Activated CD8-positive, alpha-beta T cell treated with anti-CD3 and anti-CD28 coated beads, Interleukin-2, amount 10 ng/mL, durations not matched to agents 7 days and 5 days (primary cell): ENCODE measurements at regions not wholly inside any gene's neighbourhood (a gene's known extent, or its start where the extent isn't known, plus 50 kb on each side); places are given as distances from the start of the nearest gene placed in this dataset.
"Not testable (repeated sequence)": the region's sequence is repeated elsewhere in the genome, so short reads cannot be mapped to it uniquely, and the experiment has no call there.

ENCODE experiments used
- ATAC-seq: fragments of 150-1000 bp; cut with Tn5 transposase; one replicate; pipeline ENCODE4 v1.10.0; 2021; ENCODE audit warnings: moderate library complexity
- CTCF ChIA-PET: fragments of 350-600 bp; sonication (Branson Sonifier 250); formaldehyde crosslinking; loops from one replicate; lab custom pipeline; 2021; ENCODE audit warnings: antibody characterized with exemption; lab: Charles Lee
- POLR2A ChIA-PET: fragments of 350-600 bp; sonication (Branson Sonifier 250); formaldehyde crosslinking; loops from one replicate; lab custom pipeline; 2021; ENCODE audit warnings: antibody characterized with exemption; lab: Charles Lee
- DNase-seq: peaks from one replicate; pipeline ENCODE4 v3.0.0-alpha.2; 2020
- H3K27ac Mint-ChIP-seq: one replicate; pipeline ENCODE4 v1.8.0; 2021; ENCODE audit warnings: mild to moderate bottlenecking, mixed read lengths
- H3K27me3 Mint-ChIP-seq: one replicate; pipeline ENCODE4 v1.8.0; 2021; ENCODE audit warnings: low read depth, mixed read lengths
- H3K36me3 Mint-ChIP-seq: one replicate; pipeline ENCODE4 v1.8.0; 2021; ENCODE audit warnings: low read depth, mixed read lengths
- H3K4me1 Mint-ChIP-seq: one replicate; pipeline ENCODE4 v1.8.0; 2021; ENCODE audit warnings: low read depth, mixed read lengths
- H3K4me3 Mint-ChIP-seq: one replicate; pipeline ENCODE4 v1.8.0; 2021; ENCODE audit warnings: mild to moderate bottlenecking, mixed read lengths
- H3K9me3 Mint-ChIP-seq: one replicate; pipeline ENCODE4 v1.8.0; 2022; ENCODE audit warnings: mixed read lengths; ENCODE audit not compliant: insufficient read depth

GRCh38 chr7:56348311-56348710 is 232.1 kb upstream of the NUPR2 start:
- POLR2A ChIA-PET, H3K36me3 Mint-ChIP-seq, DNase-seq, H3K27ac Mint-ChIP-seq, H3K4me1 Mint-ChIP-seq, CTCF ChIA-PET, ATAC-seq, H3K4me3 Mint-ChIP-seq, H3K9me3 Mint-ChIP-seq, H3K27me3 Mint-ChIP-seq: not testable (repeated sequence)

- H3K4me1 Mint-ChIP-seq, DNase-seq, H3K27me3 Mint-ChIP-seq, ATAC-seq, H3K36me3 Mint-ChIP-seq, POLR2A ChIA-PET, H3K9me3 Mint-ChIP-seq, CTCF ChIA-PET, H3K4me3 Mint-ChIP-seq, H3K27ac Mint-ChIP-seq: not testable (repeated sequence)
Observed at GRCh38 chr7:56328327-56328726, 212.1 kb upstream of the NUPR2 start.

GRCh38 chr7:56290548-56290947 is 174.3 kb upstream of the NUPR2 start:
- DNase-seq, result no peak
- no peaks in the 10 kb centered on the region for H3K4me1 Mint-ChIP-seq
- ChIA-PET POLR2A (no interaction called here), CTCF (no interaction called here)
- H3K9me3 Mint-ChIP-seq, result peaks cover 17% of the 10 kb centered on the region
- no peak for ATAC-seq
- no peaks in the 10 kb centered on the region for H3K36me3 Mint-ChIP-seq
- H3K27ac Mint-ChIP-seq, result no peak overlapping the region
- H3K27me3 Mint-ChIP-seq, result peaks cover 2% of the 10 kb centered on the region
- H3K4me3 Mint-ChIP-seq, result no peak overlapping the region

GRCh38 chr7:56287429-56288138 is 171.4 kb upstream of the NUPR2 start:
- Mint-ChIP-seq H3K4me1 (no peaks in the 10 kb centered on the region), H3K27ac (no peak overlapping the region), H3K36me3 (peaks cover 2% of the 10 kb centered on the region), H3K4me3 (no peak overlapping the region), H3K27me3 (peaks cover 2% of the 10 kb centered on the region), H3K9me3 (peaks cover 37% of the 10 kb centered on the region)
- ChIA-PET CTCF (no interaction called here), POLR2A (no interaction called here)
- DNase-seq, result no peak
- no peak for ATAC-seq

GRCh38 chr7:56256108-56256507 is 139.9 kb upstream of the NUPR2 start:
- Mint-ChIP-seq H3K36me3 (no peaks in the 10 kb centered on the region), H3K27ac (no peak overlapping the region), H3K4me1 (no peaks in the 10 kb centered on the region), H3K4me3 (no peak overlapping the region), H3K9me3 (peaks cover 11% of the 10 kb centered on the region), H3K27me3 (no peaks in the 10 kb centered on the region)
- ChIA-PET POLR2A (no interaction called here), CTCF (no interaction called here)
- no peak for DNase-seq
- ATAC-seq, result no peak

- Mint-ChIP-seq H3K4me1 (no peaks in the 10 kb centered on the region), H3K27me3 (no peaks in the 10 kb centered on the region), H3K9me3 (peaks cover 20% of the 10 kb centered on the region), H3K27ac (no peak overlapping the region), H3K36me3 (no peaks in the 10 kb centered on the region), H3K4me3 (no peak overlapping the region)
- no peak for ATAC-seq
- POLR2A ChIA-PET, result no interaction called here
- DNase-seq, result no peak
- CTCF ChIA-PET, result no interaction called here
Observed at GRCh38 chr7:56250135-56250534, 133.9 kb upstream of the NUPR2 start.

GRCh38 chr7:56229631-56230030 is 113.4 kb upstream of the NUPR2 start:
- no peaks in the 10 kb centered on the region for H3K4me1 Mint-ChIP-seq
- ChIA-PET CTCF (no interaction called here), POLR2A (no interaction called here)
- no peak overlapping the region for H3K27ac Mint-ChIP-seq
- ATAC-seq (no peak), DNase-seq (no peak)
- H3K9me3 Mint-ChIP-seq, result peaks cover 15% of the 10 kb centered on the region
- no peaks in the 10 kb centered on the region for H3K36me3 Mint-ChIP-seq
- no peaks in the 10 kb centered on the region for H3K27me3 Mint-ChIP-seq
- no peak overlapping the region for H3K4me3 Mint-ChIP-seq

- Mint-ChIP-seq H3K4me1 (no peaks in the 10 kb centered on the region), H3K27me3 (no peaks in the 10 kb centered on the region), H3K27ac (no peak overlapping the region), H3K36me3 (no peaks in the 10 kb centered on the region), H3K9me3 (no peaks in the 10 kb centered on the region), H3K4me3 (no peak overlapping the region)
- no peak for DNase-seq
- no peak for ATAC-seq
- ChIA-PET POLR2A (no interaction called here), CTCF (no interaction called here)
Observed at GRCh38 chr7:56222866-56223265, 106.6 kb upstream of the NUPR2 start.

- no peaks in the 10 kb centered on the region for H3K4me1 Mint-ChIP-seq
- DNase-seq (no peak), ATAC-seq (no peak)
- CTCF ChIA-PET, result no interaction called here
- no peak overlapping the region for H3K4me3 Mint-ChIP-seq
- no peaks in the 10 kb centered on the region for H3K27me3 Mint-ChIP-seq
- POLR2A ChIA-PET, result no interaction called here
- no peaks in the 10 kb centered on the region for H3K36me3 Mint-ChIP-seq
- peaks cover 16% of the 10 kb centered on the region for H3K9me3 Mint-ChIP-seq
- H3K27ac Mint-ChIP-seq, result no peak overlapping the region
Observed at GRCh38 chr7:56219017-56219416, 102.8 kb upstream of the NUPR2 start.

GRCh38 chr7:56218510-56218909 is 102.3 kb upstream of the NUPR2 start:
- H3K9me3 Mint-ChIP-seq, result peaks cover 20% of the 10 kb centered on the region
- H3K36me3 Mint-ChIP-seq, result no peaks in the 10 kb centered on the region
- no peak overlapping the region for H3K4me3 Mint-ChIP-seq
- POLR2A ChIA-PET, result no interaction called here
- no peak overlapping the region for H3K27ac Mint-ChIP-seq
- no peak for ATAC-seq
- CTCF ChIA-PET, result no interaction called here
- no peaks in the 10 kb centered on the region for H3K27me3 Mint-ChIP-seq
- no peaks in the 10 kb centered on the region for H3K4me1 Mint-ChIP-seq
- no peak for DNase-seq

GRCh38 chr7:56213574-56213973 is 97.4 kb upstream of the NUPR2 start:
- H3K36me3 Mint-ChIP-seq, result no peaks in the 10 kb centered on the region
- H3K4me1 Mint-ChIP-seq, result no peaks in the 10 kb centered on the region
- no peak overlapping the region for H3K27ac Mint-ChIP-seq
- no peak for DNase-seq
- peaks cover 20% of the 10 kb centered on the region for H3K9me3 Mint-ChIP-seq
- H3K27me3 Mint-ChIP-seq, result no peaks in the 10 kb centered on the region
- ChIA-PET POLR2A (no interaction called here), CTCF (no interaction called here)
- no peak overlapping the region for H3K4me3 Mint-ChIP-seq
- ATAC-seq, result no peak

GRCh38 chr7:56206420-56206819 is 90.2 kb upstream of the NUPR2 start:
- no peak overlapping the region for H3K4me3 Mint-ChIP-seq
- DNase-seq, result no peak
- no peaks in the 10 kb centered on the region for H3K4me1 Mint-ChIP-seq
- no peak for ATAC-seq
- POLR2A ChIA-PET, result no interaction called here
- no peaks in the 10 kb centered on the region for H3K36me3 Mint-ChIP-seq
- H3K27me3 Mint-ChIP-seq, result no peaks in the 10 kb centered on the region
- CTCF ChIA-PET, result no interaction called here
- H3K27ac Mint-ChIP-seq, result no peak overlapping the region
- H3K9me3 Mint-ChIP-seq, result no peaks in the 10 kb centered on the region

- H3K4me1 Mint-ChIP-seq, result no peaks in the 10 kb centered on the region
- no peaks in the 10 kb centered on the region for H3K36me3 Mint-ChIP-seq
- POLR2A ChIA-PET, result no interaction called here
- CTCF ChIA-PET, result no interaction called here
- ATAC-seq (no peak), DNase-seq (no peak)
- H3K27me3 Mint-ChIP-seq, result no peaks in the 10 kb centered on the region
- H3K27ac Mint-ChIP-seq, result no peak overlapping the region
- no peaks in the 10 kb centered on the region for H3K9me3 Mint-ChIP-seq
- no peak overlapping the region for H3K4me3 Mint-ChIP-seq
Observed at GRCh38 chr7:56199639-56200038, 83.4 kb upstream of the NUPR2 start.
